ENCODE measurements at regions not wholly inside any gene's neighbourhood (a gene's known extent, or its start where the extent isn't known, plus 50 kb on each side); places are given as distances from the start of the nearest gene placed in this dataset.

DNA sequence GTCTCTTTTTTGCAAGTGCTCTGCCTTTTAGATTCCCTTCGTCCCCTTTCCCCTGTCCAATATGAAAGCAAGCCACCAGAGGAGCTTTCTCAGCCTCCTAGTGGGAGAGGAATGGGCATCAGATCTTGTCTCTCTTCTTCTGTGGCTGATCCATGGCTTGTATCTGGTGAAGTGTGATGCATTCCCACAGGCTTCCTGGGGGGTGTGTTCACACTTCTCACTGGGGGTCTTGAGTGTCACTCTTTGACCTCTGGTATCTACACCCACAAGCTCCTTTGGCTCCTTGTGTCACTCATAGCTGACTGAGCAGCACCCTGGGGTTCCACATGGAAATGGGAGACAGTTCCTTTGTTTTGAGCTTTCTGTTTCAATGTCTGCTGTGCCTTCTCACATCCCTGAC lies 411.5 kb downstream of the GADD45G start:
- no peak overlapping the region for H3K4me3 ChIP-seq (replicated peaks; ENCODE audit: low read depth, low read length)
- DNase-seq (ENCODE audit: low read depth), result no peak
- TF ChIP-seq, protein P1, sequence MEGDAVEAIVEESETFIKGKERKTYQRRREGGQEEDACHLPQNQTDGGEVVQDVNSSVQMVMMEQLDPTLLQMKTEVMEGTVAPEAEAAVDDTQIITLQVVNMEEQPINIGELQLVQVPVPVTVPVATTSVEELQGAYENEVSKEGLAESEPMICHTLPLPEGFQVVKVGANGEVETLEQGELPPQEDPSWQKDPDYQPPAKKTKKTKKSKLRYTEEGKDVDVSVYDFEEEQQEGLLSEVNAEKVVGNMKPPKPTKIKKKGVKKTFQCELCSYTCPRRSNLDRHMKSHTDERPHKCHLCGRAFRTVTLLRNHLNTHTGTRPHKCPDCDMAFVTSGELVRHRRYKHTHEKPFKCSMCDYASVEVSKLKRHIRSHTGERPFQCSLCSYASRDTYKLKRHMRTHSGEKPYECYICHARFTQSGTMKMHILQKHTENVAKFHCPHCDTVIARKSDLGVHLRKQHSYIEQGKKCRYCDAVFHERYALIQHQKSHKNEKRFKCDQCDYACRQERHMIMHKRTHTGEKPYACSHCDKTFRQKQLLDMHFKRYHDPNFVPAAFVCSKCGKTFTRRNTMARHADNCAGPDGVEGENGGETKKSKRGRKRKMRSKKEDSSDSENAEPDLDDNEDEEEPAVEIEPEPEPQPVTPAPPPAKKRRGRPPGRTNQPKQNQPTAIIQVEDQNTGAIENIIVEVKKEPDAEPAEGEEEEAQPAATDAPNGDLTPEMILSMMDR (IDR thresholded peaks at IDR 0.05; ENCODE audit: low read length, missing control alignments), result no peak

DNA sequence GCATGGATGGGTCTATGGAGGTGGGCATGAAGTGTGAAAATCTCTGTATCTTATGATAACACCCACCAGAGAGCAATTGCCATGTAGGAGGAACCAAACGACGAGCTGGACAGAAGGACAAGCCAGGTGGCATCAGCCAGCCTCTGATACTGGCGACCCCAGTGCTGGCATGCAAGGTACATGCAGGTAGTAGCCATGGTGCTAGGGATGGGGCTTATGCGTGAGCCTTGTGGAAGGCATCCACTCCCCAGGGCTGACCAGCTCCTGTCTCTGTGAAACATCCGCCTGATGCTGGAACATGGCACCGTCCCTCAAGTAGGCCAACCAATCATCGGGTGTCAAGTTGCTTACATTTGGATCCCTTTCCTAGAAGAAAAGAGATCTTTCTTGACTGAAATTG lies 412.9 kb downstream of the GADD45G start:
- H3K4me3 ChIP-seq (replicated peaks; ENCODE audit: low read depth, low read length), result no peak overlapping the region
- no peak for DNase-seq (ENCODE audit: low read depth)
- TF ChIP-seq, protein P1 (IDR thresholded peaks at IDR 0.05; ENCODE audit: low read length, missing control alignments), result no peak

DNA sequence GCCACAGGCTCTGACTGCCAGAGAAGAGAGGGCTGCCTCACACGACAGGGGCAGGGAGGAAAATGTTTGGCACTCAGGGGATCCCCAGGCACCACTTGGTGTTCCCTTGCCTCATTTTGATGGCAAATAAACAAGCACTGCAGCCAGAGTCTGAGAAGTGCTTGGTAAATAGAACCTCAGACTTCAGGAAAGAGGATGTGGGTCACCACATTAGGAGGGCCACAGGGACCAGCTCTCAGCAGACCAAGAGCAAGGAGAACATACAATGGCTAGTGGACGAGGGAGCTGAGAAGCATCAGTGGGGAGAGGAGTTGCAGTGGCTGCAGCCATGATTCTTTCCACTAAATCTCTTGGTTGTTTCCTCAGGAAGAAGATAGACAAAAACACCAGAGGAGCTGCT lies 413.9 kb downstream of the GADD45G start:
- TF ChIP-seq, protein P1 (IDR thresholded peaks at IDR 0.05; ENCODE audit: low read length, missing control alignments), result no peak
- no peak overlapping the region for H3K4me3 ChIP-seq (replicated peaks; ENCODE audit: low read depth, low read length)
- no peak for DNase-seq (ENCODE audit: low read depth)

DNA sequence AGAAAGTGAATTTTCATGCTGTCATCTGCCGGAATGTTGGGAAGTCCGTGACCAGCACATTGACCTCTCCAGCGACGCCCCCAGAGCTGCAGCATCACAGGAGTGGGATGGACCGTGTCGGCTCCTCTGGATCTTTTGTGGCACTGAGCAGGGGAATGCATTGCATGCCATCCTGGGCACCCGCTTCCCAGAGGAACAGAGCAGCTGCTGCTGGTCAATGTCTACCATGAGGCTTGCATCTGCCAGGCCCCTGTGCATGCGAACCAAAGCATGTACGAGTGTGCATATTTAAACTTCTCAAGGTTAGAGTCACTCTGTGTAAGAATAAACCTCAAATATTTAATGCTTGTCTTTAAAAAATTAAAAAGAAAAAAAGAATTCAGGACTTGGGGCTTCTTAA lies 414.8 kb downstream of the GADD45G start:
- no peak for DNase-seq (ENCODE audit: low read depth)
- H3K4me3 ChIP-seq (replicated peaks; ENCODE audit: low read depth, low read length), result no peak overlapping the region
- TF ChIP-seq, protein P1 (IDR thresholded peaks at IDR 0.05; ENCODE audit: low read length, missing control alignments), result no peak

DNA sequence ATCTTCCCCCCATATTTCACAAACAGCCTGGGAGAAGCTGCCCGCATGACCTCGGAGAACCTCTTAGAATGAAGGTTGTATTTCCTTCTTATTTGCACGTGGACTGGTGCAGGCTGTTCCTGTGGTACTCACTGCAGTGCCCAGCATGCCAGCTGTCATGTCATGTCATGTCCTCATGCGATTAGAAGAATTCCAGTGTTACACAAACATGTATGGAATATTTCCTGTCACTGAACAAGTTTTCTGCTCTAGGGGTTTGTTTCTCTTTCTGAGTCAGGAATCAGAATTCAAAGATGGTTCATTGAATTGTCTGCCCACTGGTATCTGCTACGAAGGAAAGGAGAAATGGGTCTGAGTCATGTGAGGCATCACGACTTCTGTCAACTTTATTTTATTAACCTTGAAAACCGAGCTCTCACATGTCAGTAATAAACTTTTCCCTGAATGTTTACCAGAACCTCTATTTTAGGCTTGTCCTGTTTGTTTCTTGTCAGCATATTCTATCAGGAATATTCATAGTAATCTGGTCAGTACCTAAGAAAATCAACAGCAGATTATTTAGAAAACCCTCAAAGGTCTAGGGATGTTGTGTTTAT lies 415.6 kb downstream of the GADD45G start:
- no peak for DNase-seq (ENCODE audit: low read depth)
- TF ChIP-seq, protein P1 (IDR thresholded peaks at IDR 0.05; ENCODE audit: low read length, missing control alignments), result no peak
- H3K4me3 ChIP-seq (replicated peaks; ENCODE audit: low read depth, low read length), result no peak overlapping the region

DNA sequence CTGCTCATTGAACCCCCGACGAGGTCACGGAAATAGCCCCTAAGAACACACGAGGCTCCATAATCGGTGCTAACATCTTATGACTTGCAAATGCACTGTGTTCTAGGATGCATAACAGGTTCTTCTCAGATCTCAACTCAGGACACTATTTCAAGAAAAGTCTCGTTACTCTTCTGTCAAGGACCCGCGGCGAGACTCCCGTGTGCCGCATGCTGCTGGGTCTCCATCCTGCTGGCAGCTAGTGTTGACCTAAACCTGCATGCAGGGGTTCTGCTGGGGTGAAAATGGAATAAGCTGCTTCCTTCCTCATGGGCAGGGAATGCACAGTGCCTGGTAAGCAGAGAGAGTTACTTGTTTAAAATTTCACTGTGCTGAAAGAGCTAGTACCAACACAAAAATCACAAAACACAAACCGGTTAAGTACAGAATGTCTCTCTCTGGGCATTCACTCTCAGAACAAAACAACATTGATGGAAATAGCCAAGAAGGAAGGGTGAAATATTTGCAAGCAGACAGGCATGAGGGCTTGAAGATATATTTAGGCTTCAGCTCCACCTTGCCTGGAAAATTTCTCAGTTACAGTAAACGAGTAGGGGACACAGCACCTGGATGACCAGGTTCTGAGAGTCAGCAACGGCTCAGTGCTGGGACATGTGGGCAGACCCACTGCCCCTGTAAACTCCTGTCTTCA lies 416.5 kb downstream of the GADD45G start:
- no peak overlapping the region for H3K4me3 ChIP-seq (replicated peaks; ENCODE audit: low read depth, low read length)
- no peak for DNase-seq (ENCODE audit: low read depth)
- TF ChIP-seq, protein P1 (IDR thresholded peaks at IDR 0.05; ENCODE audit: low read length, missing control alignments), result no peak

DNA sequence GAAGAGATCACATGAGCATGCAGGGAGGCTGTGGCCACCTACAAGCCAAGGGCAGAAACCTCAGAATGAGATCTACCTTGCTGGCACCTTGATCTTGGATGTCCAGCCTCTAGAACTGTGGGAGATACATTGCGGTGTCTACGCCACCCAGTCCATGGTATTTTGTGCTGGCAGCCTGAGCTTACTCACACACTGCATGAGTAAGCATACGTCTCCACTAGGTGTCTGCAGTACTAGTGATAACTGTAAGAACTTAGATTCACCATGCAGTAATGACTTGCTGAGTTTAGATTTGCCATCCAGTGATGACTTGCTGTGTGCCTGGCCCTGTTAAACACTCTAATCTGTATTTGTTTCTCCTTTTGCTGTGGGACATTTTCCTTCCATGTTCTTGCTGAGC lies 417.7 kb downstream of the GADD45G start:
- TF ChIP-seq, protein P1 (IDR thresholded peaks at IDR 0.05; ENCODE audit: low read length, missing control alignments), result no peak
- DNase-seq (ENCODE audit: low read depth), result no peak
- H3K4me3 ChIP-seq (replicated peaks; ENCODE audit: low read depth, low read length), result no peak overlapping the region
